Tongue (tissue), 1 donor: ENCODE measurements at regions not wholly inside any gene's neighbourhood (a gene's known extent, or its start where the extent isn't known, plus 50 kb on each side); places are given as distances from the start of the nearest gene placed in this dataset.

Experiments
- DNase-seq: peaks from one replicate; pipeline ENCODE4 v3.0.0-alpha.2; 2015

GRCh38 chr5:89028595-89029285, 145.8 kb upstream of the MEF2C start:
- no peak for DNase-seq

- DNase-seq, result no peak
Measured at GRCh38 chr5:89024045-89024444, 141.1 kb upstream of the MEF2C start.

GRCh38 chr5:89020926-89021610, 138.1 kb upstream of the MEF2C start:
- no peak for DNase-seq

- DNase-seq, result no peak
Measured at GRCh38 chr5:89016741-89017303, 133.8 kb upstream of the MEF2C start.

GRCh38 chr5:89015409-89015808, 132.4 kb upstream of the MEF2C start:
- DNase-seq, result no peak

- no peak for DNase-seq
Measured at GRCh38 chr5:89011778-89012711, 129.1 kb upstream of the MEF2C start.

- DNase-seq, result no peak
Measured at GRCh38 chr5:89010512-89010911, 127.5 kb upstream of the MEF2C start.

GRCh38 chr5:89008291-89008690, 125.3 kb upstream of the MEF2C start:
- no peak for DNase-seq

GRCh38 chr5:89005990-89006389, 123.0 kb upstream of the MEF2C start:
- DNase-seq, result no peak

- no peak for DNase-seq
Measured at GRCh38 chr5:89004379-89004778, 121.4 kb upstream of the MEF2C start.

GRCh38 chr5:89003563-89004036, 120.6 kb upstream of the MEF2C start:
- no peak for DNase-seq

GRCh38 chr5:88999853-89000252, 116.9 kb upstream of the MEF2C start:
- DNase-seq, result no peak

- DNase-seq, result no peak
Measured at GRCh38 chr5:88997937-88998336, 115.0 kb upstream of the MEF2C start.

GRCh38 chr5:88984040-88984439, 101.1 kb upstream of the MEF2C start:
- no peak for DNase-seq

GRCh38 chr5:88979726-88980125, 96.7 kb upstream of the MEF2C start:
- no peak for DNase-seq

- no peak for DNase-seq
Measured at GRCh38 chr5:88979244-88979643, 96.3 kb upstream of the MEF2C start.

- no peak for DNase-seq
Measured at GRCh38 chr5:88976914-88977313, 93.9 kb upstream of the MEF2C start.

- no peak for DNase-seq
Measured at GRCh38 chr5:88967633-88968585, 84.9 kb upstream of the MEF2C start.

GRCh38 chr5:88964831-88965230, 81.8 kb upstream of the MEF2C start:
- DNase-seq, result no peak

- DNase-seq, result no peak
Measured at GRCh38 chr5:88957013-88957412, 74.0 kb upstream of the MEF2C start.

- DNase-seq, result no peak
Measured at GRCh38 chr5:88956416-88956815, 73.4 kb upstream of the MEF2C start.
